ENCODE measurements at regions not wholly inside any gene's neighbourhood (a gene's known extent, or its start where the extent isn't known, plus 50 kb on each side); places are given as distances from the start of the nearest gene placed in this dataset.

DNA sequence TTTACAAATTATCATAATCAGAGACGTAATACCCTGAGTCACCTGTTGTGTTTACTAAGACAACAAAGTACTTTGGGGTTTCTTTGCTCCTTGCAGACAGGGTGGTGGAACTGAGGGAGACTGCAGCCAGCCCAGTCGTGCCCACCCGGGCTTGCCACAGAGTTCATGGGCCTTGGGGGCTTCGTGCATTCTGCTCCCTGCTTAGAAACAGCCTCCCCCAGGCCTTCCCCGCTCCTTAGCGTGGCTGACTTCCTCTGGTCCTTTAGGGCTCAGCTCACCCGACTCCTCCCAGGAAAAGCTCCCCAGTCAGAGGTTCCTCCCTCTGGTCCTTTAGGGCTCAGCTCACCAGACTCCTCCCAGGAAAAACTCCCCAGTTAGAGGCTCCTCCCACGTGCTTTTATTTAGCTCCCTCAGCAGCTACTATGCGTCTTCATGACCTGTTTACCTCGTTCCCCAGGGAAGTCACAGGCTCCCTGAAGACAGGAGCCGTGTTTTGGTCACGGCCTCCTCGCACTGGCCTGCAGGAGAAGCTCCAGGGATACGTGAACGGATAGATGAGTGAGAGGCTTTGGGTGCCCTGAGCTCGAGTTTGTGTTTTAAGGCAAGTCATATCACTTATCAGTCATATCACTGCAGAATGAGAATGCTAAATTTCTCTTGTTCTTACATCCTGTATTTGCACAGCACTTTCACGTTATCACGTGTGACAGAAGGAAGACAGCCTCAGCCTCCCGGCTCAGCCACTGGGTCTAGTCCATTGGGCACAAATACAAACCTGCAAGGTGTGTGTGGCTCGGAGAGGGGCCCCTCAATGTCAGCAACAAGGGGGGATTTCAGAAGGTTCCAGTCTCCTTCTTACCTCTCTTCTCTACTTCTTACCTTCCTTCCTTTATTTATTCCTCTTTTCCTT, 52.7 kb upstream of the VIPR2 start:
- DNase-seq (ENCODE audit: extremely low read depth, insufficient read length): no peak
- TF ChIP-seq, protein P1, sequence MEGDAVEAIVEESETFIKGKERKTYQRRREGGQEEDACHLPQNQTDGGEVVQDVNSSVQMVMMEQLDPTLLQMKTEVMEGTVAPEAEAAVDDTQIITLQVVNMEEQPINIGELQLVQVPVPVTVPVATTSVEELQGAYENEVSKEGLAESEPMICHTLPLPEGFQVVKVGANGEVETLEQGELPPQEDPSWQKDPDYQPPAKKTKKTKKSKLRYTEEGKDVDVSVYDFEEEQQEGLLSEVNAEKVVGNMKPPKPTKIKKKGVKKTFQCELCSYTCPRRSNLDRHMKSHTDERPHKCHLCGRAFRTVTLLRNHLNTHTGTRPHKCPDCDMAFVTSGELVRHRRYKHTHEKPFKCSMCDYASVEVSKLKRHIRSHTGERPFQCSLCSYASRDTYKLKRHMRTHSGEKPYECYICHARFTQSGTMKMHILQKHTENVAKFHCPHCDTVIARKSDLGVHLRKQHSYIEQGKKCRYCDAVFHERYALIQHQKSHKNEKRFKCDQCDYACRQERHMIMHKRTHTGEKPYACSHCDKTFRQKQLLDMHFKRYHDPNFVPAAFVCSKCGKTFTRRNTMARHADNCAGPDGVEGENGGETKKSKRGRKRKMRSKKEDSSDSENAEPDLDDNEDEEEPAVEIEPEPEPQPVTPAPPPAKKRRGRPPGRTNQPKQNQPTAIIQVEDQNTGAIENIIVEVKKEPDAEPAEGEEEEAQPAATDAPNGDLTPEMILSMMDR (IDR thresholded peaks at IDR 0.05; ENCODE audit: insufficient read depth, low read length, poor library complexity, severe bottlenecking): no peak
- H3K27me3 ChIP-seq (replicated peaks; ENCODE audit: control insufficient read depth, insufficient read depth, low read length): no peaks in the 10 kb centered on the region
- no peaks in the 10 kb centered on the region for H3K36me3 ChIP-seq (ENCODE audit: control insufficient read depth, insufficient read depth, low read length)
- no peak overlapping the region for H3K4me3 ChIP-seq (replicated peaks; ENCODE audit: low read depth, low read length)

DNA sequence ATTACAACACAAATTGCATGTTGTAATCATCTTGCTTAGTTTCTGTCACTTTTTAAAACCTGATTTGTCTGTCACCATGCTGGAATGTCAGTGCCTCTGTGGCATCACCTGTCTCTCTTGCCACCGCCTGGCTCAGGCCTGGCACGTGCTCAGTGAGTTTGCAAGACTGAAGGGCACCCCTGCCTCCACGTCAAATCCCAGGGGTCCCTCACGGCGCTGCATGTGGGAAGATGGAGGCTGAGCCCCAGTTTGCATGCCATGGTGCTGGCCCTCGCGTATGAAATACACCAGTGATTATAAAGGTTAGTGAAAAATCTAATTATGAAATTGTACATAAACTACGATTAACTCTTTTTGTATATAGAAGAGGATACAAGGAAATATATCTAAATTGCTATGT, 51.9 kb upstream of the VIPR2 start:
- Histone ChIP-seq H3K36me3 (ENCODE audit: control insufficient read depth, insufficient read depth, low read length) (no peaks in the 10 kb centered on the region), H3K4me3 (replicated peaks; ENCODE audit: low read depth, low read length) (no peak overlapping the region), H3K27me3 (replicated peaks; ENCODE audit: control insufficient read depth, insufficient read depth, low read length) (no peaks in the 10 kb centered on the region)
- TF ChIP-seq, protein P1 (IDR thresholded peaks at IDR 0.05; ENCODE audit: insufficient read depth, low read length, poor library complexity, severe bottlenecking): no peak
- no peak for DNase-seq (ENCODE audit: extremely low read depth, insufficient read length)

DNA sequence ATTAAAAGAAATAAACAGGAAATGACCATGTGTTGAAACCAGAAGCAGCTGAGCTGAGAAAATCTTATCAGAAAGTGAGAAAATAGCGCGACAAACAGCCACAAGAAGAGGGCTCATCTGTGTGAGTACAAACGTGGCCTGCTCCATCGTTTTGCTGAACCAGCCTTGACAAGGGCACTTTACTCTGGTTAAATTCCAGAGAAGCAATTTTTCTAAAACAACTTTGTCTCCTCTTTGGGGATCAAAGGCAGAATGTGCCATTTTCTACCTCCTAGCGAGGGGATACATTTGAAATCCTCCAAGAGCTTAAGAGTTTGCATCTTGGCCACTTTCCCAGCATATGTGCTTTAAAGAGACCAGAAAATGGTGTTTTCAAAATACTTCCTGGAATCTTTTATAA, 51.3 kb upstream of the VIPR2 start:
- DNase-seq (ENCODE audit: extremely low read depth, insufficient read length): no peak
- H3K27me3 ChIP-seq (replicated peaks; ENCODE audit: control insufficient read depth, insufficient read depth, low read length): no peaks in the 10 kb centered on the region
- no peaks in the 10 kb centered on the region for H3K36me3 ChIP-seq (ENCODE audit: control insufficient read depth, insufficient read depth, low read length)
- H3K4me3 ChIP-seq (replicated peaks; ENCODE audit: low read depth, low read length): no peak overlapping the region
- TF ChIP-seq, protein P1 (IDR thresholded peaks at IDR 0.05; ENCODE audit: insufficient read depth, low read length, poor library complexity, severe bottlenecking): no peak

Measured in GM06990 (cell line).